ENCODE measurements at regions not wholly inside any gene's neighbourhood (a gene's known extent, or its start where the extent isn't known, plus 50 kb on each side); places are given as distances from the start of the nearest gene placed in this dataset.

DNA sequence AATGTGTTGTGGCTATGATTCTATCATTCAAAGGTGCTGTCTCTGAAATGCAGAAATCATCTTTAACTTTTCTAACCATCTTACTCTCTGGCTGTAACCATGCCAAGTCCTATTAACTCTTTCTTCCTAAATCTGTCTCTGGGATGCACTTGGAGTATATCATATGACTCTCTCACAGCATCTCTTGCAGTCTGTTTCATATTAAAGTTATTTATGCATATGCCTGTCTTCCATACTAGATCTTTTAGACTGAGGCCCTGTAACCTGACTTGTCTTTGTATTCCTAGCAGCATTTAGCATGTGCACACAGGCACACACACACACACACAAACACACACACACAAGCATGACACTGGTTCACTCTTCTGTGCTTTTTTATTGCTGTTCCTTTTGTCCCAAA lies 320.6 kb downstream of the ETAA1 start:
- no TSS peak for BruUV-seq (replicated peaks)
- TF ChIP-seq ETV6 (conservative IDR thresholded peaks at IDR 0.05 in 1 of 2, IDR thresholded peaks at IDR 0.05 in 1 of 2; ENCODE audit: borderline replicate concordance in 1 of 2, low read depth in 1 of 2) (no peak), ZNF207 (IDR thresholded peaks at IDR 0.05; ENCODE audit: borderline replicate concordance) (no peak)
- RAD21 ChIA-PET (ENCODE audit: unreplicated experiment), result no interaction called here
- H3K27me3 ChIP-seq (replicated peaks in 1 of 2; ENCODE audit: control insufficient read depth in 2 of 2, insufficient read depth in 2 of 2, low read length in 1 of 2), result no peaks in the 10 kb centered on the region
- H3K4me2 ChIP-seq (ENCODE audit: control insufficient read depth, insufficient read depth), result no peak overlapping the region
- H3K9ac ChIP-seq (ENCODE audit: control insufficient read depth, insufficient read depth, low read length), result no peak overlapping the region
- H3K4me1 ChIP-seq (ENCODE audit: control insufficient read depth, insufficient read depth, low read length), result no peaks in the 10 kb centered on the region
- DNase-seq (ENCODE audit: low read depth, low spot score), result no peak
- no peak overlapping the region for H2AFZ ChIP-seq (ENCODE audit: control insufficient read depth, low read depth, low read length)
- intact Hi-C loops (cut with micrococcal nuclease; ENCODE audit: unreplicated experiment), result no loop called here
- H3K4me3 ChIP-seq, result no peak overlapping the region
- no peak for FAIRE-seq
- no peaks in the 10 kb centered on the region for H3K36me3 ChIP-seq (ENCODE audit: control insufficient read depth in 2 of 2, insufficient read depth in 2 of 2, low read length in 1 of 2)
- POLR2A ChIA-PET, result no interaction called here
- ATAC-seq, result no peak
- no peaks in the 10 kb centered on the region for H3K79me2 ChIP-seq (ENCODE audit: control insufficient read depth, insufficient read depth, low read length)
- H4K20me1 ChIP-seq (ENCODE audit: control insufficient read depth, insufficient read depth), result no peaks in the 10 kb centered on the region
- SMC1A ChIA-PET (ENCODE audit: uncharacterized antibody, unreplicated experiment), result no interaction called here
- CTCF ChIA-PET, result no interaction called here
- H3K27ac ChIP-seq (ENCODE audit: control insufficient read depth, insufficient read depth), result no peak overlapping the region
- H3K9me3 ChIP-seq (replicated peaks; ENCODE audit: control insufficient read depth, insufficient read depth, low read length), result no peaks in the 10 kb centered on the region
- in situ Hi-C loops (cut with MboI), result no loop called here

DNA sequence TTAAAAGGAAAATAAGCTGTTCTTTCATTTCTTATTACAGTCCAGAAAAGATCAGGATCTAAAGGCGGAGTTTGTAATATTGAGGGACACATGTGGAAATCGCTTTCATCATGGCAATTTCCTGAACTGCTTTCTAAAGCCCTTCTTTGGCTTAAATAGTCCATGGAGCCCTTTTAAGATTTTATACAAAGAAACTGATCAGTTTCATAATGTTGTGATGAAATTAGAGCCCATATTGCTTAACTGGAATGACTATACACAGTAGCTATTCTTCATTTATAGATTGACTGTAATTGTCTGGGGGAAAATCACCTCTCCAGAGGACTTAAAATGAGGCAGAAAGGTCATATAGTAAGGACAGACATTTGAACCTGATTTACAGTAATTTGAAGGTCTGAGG lies 322.2 kb downstream of the ETAA1 start:
- FAIRE-seq (no peak), DNase-seq (ENCODE audit: low read depth, low spot score) (no peak), ATAC-seq (no peak)
- Histone ChIP-seq H3K79me2 (ENCODE audit: control insufficient read depth, insufficient read depth, low read length) (no peaks in the 10 kb centered on the region), H3K4me1 (ENCODE audit: control insufficient read depth, insufficient read depth, low read length) (no peaks in the 10 kb centered on the region), H2AFZ (ENCODE audit: control insufficient read depth, low read depth, low read length) (no peak overlapping the region), H3K36me3 (ENCODE audit: control insufficient read depth in 2 of 2, insufficient read depth in 2 of 2, low read length in 1 of 2) (no peaks in the 10 kb centered on the region), H3K4me3 (no peak overlapping the region), H3K27me3 (replicated peaks in 1 of 2; ENCODE audit: control insufficient read depth in 2 of 2, insufficient read depth in 2 of 2, low read length in 1 of 2) (no peaks in the 10 kb centered on the region), H3K27ac (ENCODE audit: control insufficient read depth, insufficient read depth) (no peak overlapping the region), H3K9me3 (replicated peaks; ENCODE audit: control insufficient read depth, insufficient read depth, low read length) (no peaks in the 10 kb centered on the region), H4K20me1 (ENCODE audit: control insufficient read depth, insufficient read depth) (no peaks in the 10 kb centered on the region), H3K4me2 (ENCODE audit: control insufficient read depth, insufficient read depth) (no peak overlapping the region), H3K9ac (ENCODE audit: control insufficient read depth, insufficient read depth, low read length) (no peak overlapping the region)
- RAD21 ChIA-PET (ENCODE audit: unreplicated experiment), result no interaction called here
- intact Hi-C loops (cut with micrococcal nuclease; ENCODE audit: unreplicated experiment) (no loop called here), in situ Hi-C loops (cut with MboI) (no loop called here)
- SMC1A ChIA-PET (ENCODE audit: uncharacterized antibody, unreplicated experiment), result no interaction called here
- POLR2A ChIA-PET, result no interaction called here
- WGBS (ENCODE audit: insufficient coverage, insufficient replicate concordance, low lambda C conversion rate, missing lambda C conversion rate), result 0% methylated on average over 2 of the region's 2 CpGs
- CTCF ChIA-PET, result no interaction called here
- no TSS peak for BruUV-seq (replicated peaks)
- TF ChIP-seq SPI1 (IDR thresholded peaks at IDR 0.05; ENCODE audit: borderline replicate concordance, insufficient read depth, low read depth, low read length) (no peak), NR2C1 (IDR thresholded peaks at IDR 0.05) (no peak), HDGF (IDR thresholded peaks at IDR 0.05) (no peak), RBBP5 (conservative IDR thresholded peaks at IDR 0.05) (no peak)
- TF ChIP-seq, protein P1, sequence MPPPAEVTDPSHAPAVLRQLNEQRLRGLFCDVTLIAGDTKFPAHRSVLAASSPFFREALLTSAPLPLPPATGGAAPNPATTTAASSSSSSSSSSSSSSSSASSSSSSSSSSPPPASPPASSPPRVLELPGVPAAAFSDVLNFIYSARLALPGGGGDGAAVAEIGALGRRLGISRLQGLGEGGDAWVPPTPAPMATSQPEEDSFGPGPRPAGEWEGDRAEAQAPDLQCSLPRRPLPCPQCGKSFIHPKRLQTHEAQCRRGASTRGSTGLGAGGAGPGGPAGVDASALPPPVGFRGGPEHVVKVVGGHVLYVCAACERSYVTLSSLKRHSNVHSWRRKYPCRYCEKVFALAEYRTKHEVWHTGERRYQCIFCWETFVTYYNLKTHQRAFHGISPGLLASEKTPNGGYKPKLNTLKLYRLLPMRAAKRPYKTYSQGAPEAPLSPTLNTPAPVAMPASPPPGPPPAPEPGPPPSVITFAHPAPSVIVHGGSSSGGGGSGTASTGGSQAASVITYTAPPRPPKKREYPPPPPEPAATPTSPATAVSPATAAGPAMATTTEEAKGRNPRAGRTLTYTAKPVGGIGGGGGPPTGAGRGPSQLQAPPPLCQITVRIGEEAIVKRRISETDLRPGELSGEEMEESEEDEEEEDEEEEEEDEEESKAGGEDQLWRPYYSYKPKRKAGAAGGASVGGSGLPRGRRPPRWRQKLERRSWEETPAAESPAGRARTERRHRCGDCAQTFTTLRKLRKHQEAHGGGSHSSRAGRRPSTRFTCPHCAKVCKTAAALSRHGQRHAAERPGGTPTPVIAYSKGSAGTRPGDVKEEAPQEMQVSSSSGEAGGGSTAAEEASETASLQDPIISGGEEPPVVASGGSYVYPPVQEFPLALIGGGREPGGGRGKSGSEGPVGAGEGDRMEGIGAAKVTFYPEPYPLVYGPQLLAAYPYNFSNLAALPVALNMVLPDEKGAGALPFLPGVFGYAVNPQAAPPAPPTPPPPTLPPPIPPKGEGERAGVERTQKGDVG (CRISPR knock-in tag; IDR thresholded peaks at IDR 0.05), result no peak
- TF ChIP-seq, protein P2, sequence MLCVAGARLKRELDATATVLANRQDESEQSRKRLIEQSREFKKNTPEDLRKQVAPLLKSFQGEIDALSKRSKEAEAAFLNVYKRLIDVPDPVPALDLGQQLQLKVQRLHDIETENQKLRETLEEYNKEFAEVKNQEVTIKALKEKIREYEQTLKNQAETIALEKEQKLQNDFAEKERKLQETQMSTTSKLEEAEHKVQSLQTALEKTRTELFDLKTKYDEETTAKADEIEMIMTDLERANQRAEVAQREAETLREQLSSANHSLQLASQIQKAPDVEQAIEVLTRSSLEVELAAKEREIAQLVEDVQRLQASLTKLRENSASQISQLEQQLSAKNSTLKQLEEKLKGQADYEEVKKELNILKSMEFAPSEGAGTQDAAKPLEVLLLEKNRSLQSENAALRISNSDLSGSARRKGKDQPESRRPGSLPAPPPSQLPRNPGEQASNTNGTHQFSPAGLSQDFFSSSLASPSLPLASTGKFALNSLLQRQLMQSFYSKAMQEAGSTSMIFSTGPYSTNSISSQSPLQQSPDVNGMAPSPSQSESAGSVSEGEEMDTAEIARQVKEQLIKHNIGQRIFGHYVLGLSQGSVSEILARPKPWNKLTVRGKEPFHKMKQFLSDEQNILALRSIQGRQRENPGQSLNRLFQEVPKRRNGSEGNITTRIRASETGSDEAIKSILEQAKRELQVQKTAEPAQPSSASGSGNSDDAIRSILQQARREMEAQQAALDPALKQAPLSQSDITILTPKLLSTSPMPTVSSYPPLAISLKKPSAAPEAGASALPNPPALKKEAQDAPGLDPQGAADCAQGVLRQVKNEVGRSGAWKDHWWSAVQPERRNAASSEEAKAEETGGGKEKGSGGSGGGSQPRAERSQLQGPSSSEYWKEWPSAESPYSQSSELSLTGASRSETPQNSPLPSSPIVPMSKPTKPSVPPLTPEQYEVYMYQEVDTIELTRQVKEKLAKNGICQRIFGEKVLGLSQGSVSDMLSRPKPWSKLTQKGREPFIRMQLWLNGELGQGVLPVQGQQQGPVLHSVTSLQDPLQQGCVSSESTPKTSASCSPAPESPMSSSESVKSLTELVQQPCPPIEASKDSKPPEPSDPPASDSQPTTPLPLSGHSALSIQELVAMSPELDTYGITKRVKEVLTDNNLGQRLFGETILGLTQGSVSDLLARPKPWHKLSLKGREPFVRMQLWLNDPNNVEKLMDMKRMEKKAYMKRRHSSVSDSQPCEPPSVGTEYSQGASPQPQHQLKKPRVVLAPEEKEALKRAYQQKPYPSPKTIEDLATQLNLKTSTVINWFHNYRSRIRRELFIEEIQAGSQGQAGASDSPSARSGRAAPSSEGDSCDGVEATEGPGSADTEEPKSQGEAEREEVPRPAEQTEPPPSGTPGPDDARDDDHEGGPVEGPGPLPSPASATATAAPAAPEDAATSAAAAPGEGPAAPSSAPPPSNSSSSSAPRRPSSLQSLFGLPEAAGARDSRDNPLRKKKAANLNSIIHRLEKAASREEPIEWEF (IDR thresholded peaks at IDR 0.05; ENCODE audit: insufficient replicate concordance, low read depth, low read length), result no peak
- TF ChIP-seq, protein P3, sequence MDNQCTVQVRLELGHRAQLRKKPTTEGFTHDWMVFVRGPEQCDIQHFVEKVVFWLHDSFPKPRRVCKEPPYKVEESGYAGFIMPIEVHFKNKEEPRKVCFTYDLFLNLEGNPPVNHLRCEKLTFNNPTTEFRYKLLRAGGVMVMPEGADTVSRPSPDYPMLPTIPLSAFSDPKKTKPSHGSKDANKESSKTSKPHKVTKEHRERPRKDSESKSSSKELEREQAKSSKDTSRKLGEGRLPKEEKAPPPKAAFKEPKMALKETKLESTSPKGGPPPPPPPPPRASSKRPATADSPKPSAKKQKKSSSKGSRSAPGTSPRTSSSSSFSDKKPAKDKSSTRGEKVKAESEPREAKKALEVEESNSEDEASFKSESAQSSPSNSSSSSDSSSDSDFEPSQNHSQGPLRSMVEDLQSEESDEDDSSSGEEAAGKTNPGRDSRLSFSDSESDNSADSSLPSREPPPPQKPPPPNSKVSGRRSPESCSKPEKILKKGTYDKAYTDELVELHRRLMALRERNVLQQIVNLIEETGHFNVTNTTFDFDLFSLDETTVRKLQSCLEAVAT (IDR thresholded peaks at IDR 0.05), result no peak

All from GM12878 (cell line).